GM21717 (cell line): ENCODE measurements at regions not wholly inside any gene's neighbourhood (a gene's known extent, or its start where the extent isn't known, plus 50 kb on each side); places are given as distances from the start of the nearest gene placed in this dataset.

Experiments used
- ATAC-seq: cut with Tn5 transposase; IDR thresholded peaks from one replicate; pipeline ENCODE4 v1.9.1; 2021; ENCODE audit warnings: mild to moderate bottlenecking, moderate library complexity; ENCODE audit not compliant: unreplicated experiment

- no peak for ATAC-seq
These were observed 278.8 kb upstream of the PPP2R2D start for GRCh38 chr10:131621784-131622624.

GRCh38 chr10:131625041-131625440 lies 275.8 kb upstream of the PPP2R2D start:
- no peak for ATAC-seq

GRCh38 chr10:131626274-131626673 lies 274.5 kb upstream of the PPP2R2D start:
- no peak for ATAC-seq

- ATAC-seq, result no peak
These were observed 271.6 kb upstream of the PPP2R2D start for GRCh38 chr10:131629026-131629770.

GRCh38 chr10:131630772-131631258 lies 270.0 kb upstream of the PPP2R2D start:
- no peak for ATAC-seq

- ATAC-seq, result no peak
These were observed 269.2 kb upstream of the PPP2R2D start for GRCh38 chr10:131631619-131632018.

GRCh38 chr10:131635564-131636015 lies 265.2 kb upstream of the PPP2R2D start:
- ATAC-seq, result no peak

- ATAC-seq, result no peak
These were observed 264.7 kb upstream of the PPP2R2D start for GRCh38 chr10:131636116-131636515.

GRCh38 chr10:131636841-131637724 lies 263.7 kb upstream of the PPP2R2D start:
- no peak for ATAC-seq

- ATAC-seq, result no peak
These were observed 262.5 kb upstream of the PPP2R2D start for GRCh38 chr10:131638049-131638879.

GRCh38 chr10:131638880-131639278 lies 261.9 kb upstream of the PPP2R2D start:
- ATAC-seq, result no peak

GRCh38 chr10:131640045-131640644 lies 260.7 kb upstream of the PPP2R2D start:
- ATAC-seq, result no peak

GRCh38 chr10:131641231-131641630 lies 259.6 kb upstream of the PPP2R2D start:
- ATAC-seq, result peak; percentile 99

GRCh38 chr10:131641898-131642297 lies 258.9 kb upstream of the PPP2R2D start:
- ATAC-seq, result no peak

GRCh38 chr10:131642966-131643365 lies 257.8 kb upstream of the PPP2R2D start:
- ATAC-seq, result no peak

GRCh38 chr10:131644289-131644688 lies 256.5 kb upstream of the PPP2R2D start:
- no peak for ATAC-seq

GRCh38 chr10:131644864-131645658 lies 255.7 kb upstream of the PPP2R2D start:
- ATAC-seq, result no peak

GRCh38 chr10:131645756-131646155 lies 255.1 kb upstream of the PPP2R2D start:
- ATAC-seq, result no peak
